ENCODE measurements at regions not wholly inside any gene's neighbourhood (a gene's known extent, or its start where the extent isn't known, plus 50 kb on each side); places are given as distances from the start of the nearest gene placed in this dataset.

GRCh38 chr1:181326348-181326747, 157.0 kb upstream of the CACNA1E start:
- H3K4me3 ChIP-seq (replicated peaks; ENCODE audit: low read depth, low read length) = no peak overlapping the region
- DNase-seq (ENCODE audit: low read depth) = no peak
- no peak for TF ChIP-seq CTCF (IDR thresholded peaks at IDR 0.05; ENCODE audit: low read length, missing control alignments)

GRCh38 chr1:181327796-181328195, 155.5 kb upstream of the CACNA1E start:
- TF ChIP-seq CTCF (IDR thresholded peaks at IDR 0.05; ENCODE audit: low read length, missing control alignments) = no peak
- H3K4me3 ChIP-seq (replicated peaks; ENCODE audit: low read depth, low read length) = no peak overlapping the region
- no peak for DNase-seq (ENCODE audit: low read depth)

- DNase-seq (ENCODE audit: low read depth) = no peak
- H3K4me3 ChIP-seq (replicated peaks; ENCODE audit: low read depth, low read length) = no peak overlapping the region
- TF ChIP-seq CTCF (IDR thresholded peaks at IDR 0.05; ENCODE audit: low read length, missing control alignments) = no peak
Measured at GRCh38 chr1:181334724-181335123, 148.6 kb upstream of the CACNA1E start.

- DNase-seq (ENCODE audit: low read depth) = no peak
- no peak for TF ChIP-seq CTCF (IDR thresholded peaks at IDR 0.05; ENCODE audit: low read length, missing control alignments)
Measured at GRCh38 chr1:181335631-181336030, 147.7 kb upstream of the CACNA1E start.

GRCh38 chr1:181341026-181341632, 142.2 kb upstream of the CACNA1E start:
- DNase-seq (ENCODE audit: low read depth) = no peak
- no peak for TF ChIP-seq CTCF (IDR thresholded peaks at IDR 0.05; ENCODE audit: low read length, missing control alignments)
- H3K4me3 ChIP-seq (replicated peaks; ENCODE audit: low read depth, low read length) = no peak overlapping the region

More at GRCh38 chr1:181335631-181336030, 147.7 kb upstream of the CACNA1E start:
- H3K4me3 ChIP-seq (replicated peaks; ENCODE audit: low read depth, low read length) = no peak overlapping the region

- no peak for TF ChIP-seq CTCF (IDR thresholded peaks at IDR 0.05; ENCODE audit: low read length, missing control alignments)
Measured at GRCh38 chr1:181344091-181344490, 139.2 kb upstream of the CACNA1E start.

GRCh38 chr1:181345146-181345545, 138.2 kb upstream of the CACNA1E start:
- no peak overlapping the region for H3K4me3 ChIP-seq (replicated peaks; ENCODE audit: low read depth, low read length)
- no peak for DNase-seq (ENCODE audit: low read depth)
- no peak for TF ChIP-seq CTCF (IDR thresholded peaks at IDR 0.05; ENCODE audit: low read length, missing control alignments)

More at GRCh38 chr1:181344091-181344490, 139.2 kb upstream of the CACNA1E start:
- no peak for DNase-seq (ENCODE audit: low read depth)
- no peak overlapping the region for H3K4me3 ChIP-seq (replicated peaks; ENCODE audit: low read depth, low read length)
